H1 (cell line): ENCODE measurements at regions not wholly inside any gene's neighbourhood (a gene's known extent, or its start where the extent isn't known, plus 50 kb on each side); places are given as distances from the start of the nearest gene placed in this dataset.

Source experiments
- CTCF ChIA-PET: fragments of 300-600 bp; sonication (Branson Sonifier 250); formaldehyde crosslinking; loops from one replicate; lab custom pipeline; 2021; ENCODE audit not compliant: partially characterized antibody; lab: Charles Lee
- POLR2A ChIA-PET: fragments of 300-600 bp; sonication (Branson Sonifier 250); formaldehyde crosslinking; loops from one replicate; lab custom pipeline; 2021; ENCODE audit warnings: inconsistent platforms; ENCODE audit not compliant: partially characterized antibody; lab: Charles Lee
- DNase-seq, 2 experiments: peaks; one replicate each; pipeline versions ENCODE4 v3.0.0 to v3.0.0-alpha.2; 2010 to 2022; ENCODE audit warnings: low spot score in 2 of 2, low read depth in 1 of 2, mixed read lengths in 1 of 2
- FAIRE-seq: peaks from 2 replicates; lab custom pipeline; 2011; peaks lifted over from hg19 to GRCh38; lab: Jason Lieb, UNC
- H2AFZ ChIP-seq: 2 replicates; pipeline ENCODE4 v1.8.1; 2012; ENCODE audit warnings: low read length, inconsistent platforms
- H2AK5ac ChIP-seq: 2 replicates; pipeline ENCODE4 v1.6.1; 2013; ENCODE audit warnings: low read depth, low read length
- H2BK120ac ChIP-seq: replicated peaks from 2 replicates; pipeline ENCODE3; 2013; ENCODE audit warnings: low read depth, low read length, inconsistent platforms
- H2BK12ac ChIP-seq: 2 replicates; pipeline ENCODE4 v1.6.1; 2013; ENCODE audit warnings: low read depth, low read length
- H2BK15ac ChIP-seq: 2 replicates; pipeline ENCODE4 v1.6.1; 2013; ENCODE audit warnings: low read length
- H2BK20ac ChIP-seq: 2 replicates; pipeline ENCODE4 v1.6.1; 2013; ENCODE audit warnings: low read length
- H2BK5ac ChIP-seq: 2 replicates; pipeline ENCODE4 v1.6.1; 2013; ENCODE audit warnings: low read depth, low read length
- H3K14ac ChIP-seq: 2 replicates; pipeline ENCODE4 v1.6.1; 2013; ENCODE audit warnings: inconsistent platforms; ENCODE audit not compliant: insufficient read length
- H3K18ac ChIP-seq: 2 replicates; pipeline ENCODE4 v1.6.1; 2013; ENCODE audit warnings: low read length; ENCODE audit errors: extremely low read depth
- H3K23ac ChIP-seq: 2 replicates; pipeline ENCODE4 v1.6.1; 2013; ENCODE audit warnings: inconsistent platforms; ENCODE audit not compliant: insufficient read length
- H3K23me2 ChIP-seq: 2 replicates; pipeline ENCODE4 v1.6.1; 2013; ENCODE audit warnings: low read depth, low read length
- H3K27ac ChIP-seq: 2 replicates; pipeline ENCODE4 v1.6.1; 2011; ENCODE audit warnings: low read depth, low read length, inconsistent platforms
- H3K27me3 ChIP-seq, 4 experiments: replicated peaks in 1 of 4; 1 replicate in 1 of 4; 2 replicates in 3 of 4; pipeline versions ENCODE4 v1.6.1 to v1.8.1; 2011 to 2013; ENCODE audit warnings: low read length in 3 of 4, mild to moderate bottlenecking in 3 of 4, inconsistent platforms in 2 of 4, mixed read lengths in 2 of 4, moderate library complexity in 1 of 4; ENCODE audit not compliant: control insufficient read depth in 3 of 4, insufficient read depth in 3 of 4; ENCODE audit errors: extremely low read depth in 1 of 4
- H3K36me3 ChIP-seq, 4 experiments: 2 replicates each; pipeline versions ENCODE4 v1.6.1 to v1.8.1; 2011 to 2013; ENCODE audit warnings: mild to moderate bottlenecking in 4 of 4, low read length in 3 of 4, moderate library complexity in 2 of 4, control low read depth in 1 of 4, inconsistent platforms in 1 of 4; ENCODE audit not compliant: insufficient read depth in 4 of 4, control insufficient read depth in 2 of 4
- H3K4ac ChIP-seq: replicated peaks from 2 replicates; pipeline ENCODE3; 2013; ENCODE audit warnings: low read length, low read depth, mixed read lengths, inconsistent platforms; ENCODE audit not compliant: insufficient read length
- H3K4me1 ChIP-seq, 4 experiments: replicated peaks in 1 of 4; 1 replicate in 1 of 4; 2 replicates in 3 of 4; pipeline versions ENCODE4 v1.6.1 to v1.8.1; 2011 to 2013; ENCODE audit warnings: low read length in 3 of 4, inconsistent platforms in 2 of 4, mixed read lengths in 1 of 4; ENCODE audit not compliant: insufficient read depth in 4 of 4, control insufficient read depth in 3 of 4
- H3K4me2 ChIP-seq, 2 experiments: 2 replicates each; pipeline versions ENCODE4 v1.6.1 to v1.8.1; 2011 to 2013; ENCODE audit warnings: low read depth in 2 of 2, low read length in 2 of 2, control low read depth in 1 of 2, inconsistent platforms in 1 of 2, mild to moderate bottlenecking in 1 of 2; ENCODE audit not compliant: insufficient read depth in 1 of 2
- H3K4me3 ChIP-seq, 4 experiments: fragments of 200-600, 300-600 bp in 1 of 4; sonication (generic), shearing (Covaris generic), sonication (Bioruptor Twin) in 1 of 4; 2 replicates each; pipeline versions ENCODE4 v1.5.1 to v1.8.1; 2011 to 2016; ENCODE audit warnings: low read length in 4 of 4, low read depth in 3 of 4, control low read depth in 2 of 4, inconsistent platforms in 2 of 4, mild to moderate bottlenecking in 2 of 4, mixed read lengths in 1 of 4, moderate library complexity in 1 of 4; ENCODE audit not compliant: insufficient read depth in 2 of 4; ENCODE audit errors: extremely low read depth in 1 of 4
- H3K56ac ChIP-seq: replicated peaks from 2 replicates; pipeline ENCODE3; 2013; ENCODE audit warnings: low read depth, mild to moderate bottlenecking, mixed read lengths, low read length, inconsistent platforms; ENCODE audit not compliant: insufficient read length
- H3K79me1 ChIP-seq: 2 replicates; pipeline ENCODE4 v1.6.1; 2013; ENCODE audit warnings: low read depth, low read length, control low read depth
- H3K79me2 ChIP-seq, 2 experiments: 2 replicates each; pipeline versions ENCODE4 v1.6.1 to v1.8.1; 2012 to 2013; ENCODE audit warnings: low read length in 2 of 2, mild to moderate bottlenecking in 2 of 2, inconsistent platforms in 1 of 2; ENCODE audit not compliant: insufficient read depth in 2 of 2, control insufficient read depth in 1 of 2
- H3K9ac ChIP-seq, 4 experiments: replicated peaks in 1 of 4; 1 replicate in 1 of 4; 2 replicates in 3 of 4; pipeline versions ENCODE4 v1.6.1 to v1.8.1; 2011 to 2013; ENCODE audit warnings: low read depth in 3 of 4, low read length in 3 of 4, control low read depth in 2 of 4, mild to moderate bottlenecking in 2 of 4, moderate library complexity in 2 of 4, inconsistent platforms in 1 of 4; ENCODE audit errors: extremely low read depth in 1 of 4
- H3K9me3 ChIP-seq, 2 experiments: 2 replicates each; pipeline versions ENCODE4 v1.6.1 to v1.8.1; 2012 to 2013; ENCODE audit warnings: mild to moderate bottlenecking in 2 of 2, moderate library complexity in 2 of 2, control low read depth in 1 of 2, inconsistent platforms in 1 of 2, low read depth in 1 of 2, low read length in 1 of 2, mixed read lengths in 1 of 2; ENCODE audit not compliant: insufficient read depth in 2 of 2
- H4K20me1 ChIP-seq, 2 experiments: replicated peaks in 1 of 2; 2 replicates each; pipeline versions ENCODE3 to v1.8.1; 2011 to 2013; ENCODE audit warnings: inconsistent platforms in 2 of 2, low read length in 2 of 2, mild to moderate bottlenecking in 1 of 2; ENCODE audit not compliant: insufficient read depth in 2 of 2, control insufficient read depth in 1 of 2
- H4K5ac ChIP-seq: 2 replicates; pipeline ENCODE4 v1.6.1; 2013; ENCODE audit warnings: low read length, low read depth, mixed read lengths, inconsistent platforms; ENCODE audit not compliant: insufficient read length
- H4K8ac ChIP-seq: 2 replicates; pipeline ENCODE4 v1.8.0; 2013; ENCODE audit warnings: mild to moderate bottlenecking, moderate library complexity, low read length, inconsistent platforms; ENCODE audit not compliant: insufficient read depth; ENCODE audit errors: extremely low read depth
- H4K91ac ChIP-seq: replicated peaks from 2 replicates; pipeline ENCODE3; 2013; ENCODE audit warnings: low read length, mixed read lengths, inconsistent platforms; ENCODE audit not compliant: insufficient read length
- BACH1 ChIP-seq: IDR thresholded peaks from 2 replicates; pipeline ENCODE4 v1.6.1; 2012; ENCODE audit warnings: low read length, improper control_type of control experiment
- CHD1 ChIP-seq: IDR thresholded peaks from 2 replicates; pipeline ENCODE4 v1.6.1; 2012; ENCODE audit warnings: low read depth, low read length, improper control_type of control experiment
- E2F6 ChIP-seq: IDR thresholded peaks from 2 replicates; pipeline ENCODE4 v1.6.1; 2012; ENCODE audit warnings: inconsistent platforms
- FOSL1 ChIP-seq: IDR thresholded peaks from 2 replicates; pipeline ENCODE4 v1.6.1; 2011; ENCODE audit warnings: mild to moderate bottlenecking, low read depth, low read length, moderate library complexity; ENCODE audit not compliant: insufficient read depth
- GTF2F1 ChIP-seq: IDR thresholded peaks from 2 replicates; pipeline ENCODE4 v1.6.1; 2012; ENCODE audit warnings: low read depth, low read length, improper control_type of control experiment, borderline replicate concordance
- JUND ChIP-seq: IDR thresholded peaks from 2 replicates; pipeline ENCODE4 v1.6.1; 2011; ENCODE audit warnings: mild to moderate bottlenecking, improper control_type of control experiment, low read length
- KDM1A ChIP-seq: fragments of 200-600, 300-600 bp; sonication (generic); IDR thresholded peaks from 2 replicates; pipeline ENCODE4 v1.7.1; 2016; ENCODE audit warnings: mild to moderate bottlenecking, low read length, borderline replicate concordance
- MAFK ChIP-seq: IDR thresholded peaks from 2 replicates; pipeline ENCODE4 v1.6.1; 2012; ENCODE audit warnings: low read depth, mild to moderate bottlenecking, improper control_type of control experiment, low read length
- NANOG ChIP-seq: IDR thresholded peaks from 2 replicates; pipeline ENCODE4 v1.6.1; 2011; ENCODE audit warnings: low read length, low read depth, mild to moderate bottlenecking, inconsistent platforms; ENCODE audit not compliant: insufficient read depth, poor library complexity, severe bottlenecking
- POLR2A ChIP-seq, 2 experiments: IDR thresholded peaks; 1 replicate in 1 of 2; 2 replicates in 1 of 2; pipeline ENCODE4 v1.6.1; 2011; ENCODE audit warnings: low read depth in 2 of 2, low read length in 2 of 2, mild to moderate bottlenecking in 2 of 2; ENCODE audit errors: control extremely low read depth in 1 of 2
- SP2 ChIP-seq: IDR thresholded peaks from 2 replicates; pipeline ENCODE4 v1.6.1; 2012; ENCODE audit warnings: mild to moderate bottlenecking, low read length, inconsistent platforms
- YY1 ChIP-seq: IDR thresholded peaks from 2 replicates; pipeline ENCODE4 v1.6.1; 2011; ENCODE audit warnings: low read depth, mild to moderate bottlenecking, low read length
- WGBS, 2 experiments: shearing (Covaris generic) in 1 of 2; methylation state at CpG; one replicate each; pipeline versions ENCODE4 v1.1.6 to v1.1.7; 2013 to 2015; ENCODE audit warnings: low lambda C conversion rate in 2 of 2, mixed read lengths in 2 of 2, inconsistent platforms in 1 of 2, low coverage in 1 of 2, missing lambda C conversion rate in 1 of 2; ENCODE audit not compliant: insufficient replicate concordance in 2 of 2, insufficient coverage in 1 of 2, insufficient read length in 1 of 2; ENCODE audit errors: extremely low coverage in 1 of 2, missing lambda C conversion rate in 1 of 2; 5-methylcytosine and 5-hydroxymethylcytosine counted together
- TF ChIP-seq, protein P1 (sequence below): IDR thresholded peaks from 2 replicates; pipeline ENCODE4 v1.6.1; 2012; ENCODE audit warnings: low read length, inconsistent platforms

DNA sequence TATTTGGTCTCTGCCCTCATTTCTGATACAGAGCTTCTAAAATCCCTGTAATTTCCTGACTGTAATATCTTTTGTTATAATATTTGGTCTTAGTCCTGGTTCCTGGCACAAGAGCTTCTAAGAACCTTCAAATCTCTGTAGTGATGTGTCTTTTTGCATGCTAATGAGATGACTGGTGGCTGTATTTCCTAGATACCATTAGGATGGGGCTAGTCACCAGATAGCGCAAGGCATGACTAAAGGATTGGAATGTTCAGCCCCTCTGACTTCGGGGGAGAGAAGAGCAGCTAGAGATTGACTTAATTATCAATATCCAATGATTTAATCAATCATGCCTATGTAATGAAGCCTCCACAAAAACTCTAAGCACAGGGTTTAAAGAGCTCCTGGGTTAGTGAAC, 620.8 kb upstream of the ACVR2A start:
- no peak for FAIRE-seq
- no peak overlapping the region for H3K4ac ChIP-seq
- H4K91ac ChIP-seq, result no peak overlapping the region
- no peak for TF ChIP-seq JUND
- no peak for TF ChIP-seq YY1
- TF ChIP-seq BACH1, result no peak
- TF ChIP-seq CHD1, result no peak
- no peak for TF ChIP-seq GTF2F1
- no peak for TF ChIP-seq FOSL1
- no peak for TF ChIP-seq POLR2A (IDR thresholded peaks at IDR 0.05; ENCODE audit: control extremely low read depth in 1 of 2, low read depth in 2 of 2, low read length in 2 of 2)
- TF ChIP-seq, protein P1, sequence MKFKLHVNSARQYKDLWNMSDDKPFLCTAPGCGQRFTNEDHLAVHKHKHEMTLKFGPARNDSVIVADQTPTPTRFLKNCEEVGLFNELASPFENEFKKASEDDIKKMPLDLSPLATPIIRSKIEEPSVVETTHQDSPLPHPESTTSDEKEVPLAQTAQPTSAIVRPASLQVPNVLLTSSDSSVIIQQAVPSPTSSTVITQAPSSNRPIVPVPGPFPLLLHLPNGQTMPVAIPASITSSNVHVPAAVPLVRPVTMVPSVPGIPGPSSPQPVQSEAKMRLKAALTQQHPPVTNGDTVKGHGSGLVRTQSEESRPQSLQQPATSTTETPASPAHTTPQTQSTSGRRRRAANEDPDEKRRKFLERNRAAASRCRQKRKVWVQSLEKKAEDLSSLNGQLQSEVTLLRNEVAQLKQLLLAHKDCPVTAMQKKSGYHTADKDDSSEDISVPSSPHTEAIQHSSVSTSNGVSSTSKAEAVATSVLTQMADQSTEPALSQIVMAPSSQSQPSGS, result no peak
- no peak for TF ChIP-seq E2F6
- TF ChIP-seq SP2, result no peak
- no peak for TF ChIP-seq NANOG
- TF ChIP-seq MAFK, result no peak
- no peak for TF ChIP-seq KDM1A
- TF ChIP-seq, all 59 proteins: peak for 0
- Histone ChIP-seq H3K9ac (no peak overlapping the region), H2BK5ac (no peak overlapping the region), H3K36me3 (no peaks in the 10 kb centered on the region), H3K18ac (no peak overlapping the region), H3K9me3 (peaks cover 3 to 6% of the 10 kb centered on the region in 2 experiments; a peak in 3 of 4 replicates), H4K8ac (no peak overlapping the region), H3K23ac (no peak overlapping the region), H3K27ac (no peak overlapping the region), H3K23me2 (no peaks in the 10 kb centered on the region), H2BK15ac (no peak overlapping the region), H3K14ac (no peak overlapping the region), H3K4me2 (no peak overlapping the region), H3K56ac (no peak overlapping the region), H2BK20ac (no peak overlapping the region), H3K79me1 (no peaks in the 10 kb centered on the region), H3K4me3 (no peak overlapping the region), H2AK5ac (no peak overlapping the region), H3K4me1 (no peaks in the 10 kb centered on the region), H3K27me3 (no peaks in the 10 kb centered on the region), H2BK120ac (no peak overlapping the region), H4K20me1 (no peaks in the 10 kb centered on the region), H3K79me2 (no peaks in the 10 kb centered on the region), H2AFZ (no peak overlapping the region), H4K5ac (no peak overlapping the region), H2BK12ac (no peak overlapping the region)
- POLR2A ChIA-PET, result no interaction called here
- 97% methylated on average over 2 of the region's 2 CpGs; no CpG with 5 or more reads in 1 of the 2 experiments for WGBS, 2 experiments
- no peak for DNase-seq
- CTCF ChIA-PET, result interaction anchor here (0.5 to 1.2 kb wide), 3 partner anchors 114 to 483 kb away, joined by 3 read pairs; no protein-coding TSS in a partner anchor
